HG03159 (cell line): ENCODE measurements at regions not wholly inside any gene's neighbourhood (a gene's known extent, or its start where the extent isn't known, plus 50 kb on each side); places are given as distances from the start of the nearest gene placed in this dataset.
"Not testable (repeated sequence)": the region's sequence is repeated elsewhere in the genome, so short reads cannot be mapped to it uniquely, and the experiment has no call there.

Experiments used
- ATAC-seq: cut with Tn5 transposase; IDR thresholded peaks from one replicate; pipeline ENCODE4 v1.9.1; 2021; ENCODE audit warnings: mild to moderate bottlenecking, moderate library complexity; ENCODE audit not compliant: unreplicated experiment

- no peak for ATAC-seq
These were observed 253.6 kb upstream of the PHF14 start for GRCh38 chr7:10720042-10720441.

GRCh38 chr7:10721289-10721688 lies 252.4 kb upstream of the PHF14 start:
- ATAC-seq, result no peak

GRCh38 chr7:10723832-10724231 lies 249.8 kb upstream of the PHF14 start:
- ATAC-seq, result no peak

- ATAC-seq, result no peak
These were observed 249.2 kb upstream of the PHF14 start for GRCh38 chr7:10724449-10724848.

GRCh38 chr7:10727636-10728035 lies 246.0 kb upstream of the PHF14 start:
- no peak for ATAC-seq

- ATAC-seq, result no peak
These were observed 242.4 kb upstream of the PHF14 start for GRCh38 chr7:10731253-10731773.

GRCh38 chr7:10733747-10734146 lies 239.9 kb upstream of the PHF14 start:
- no peak for ATAC-seq

GRCh38 chr7:10734595-10734994 lies 239.1 kb upstream of the PHF14 start:
- no peak for ATAC-seq

- ATAC-seq, result no peak
These were observed 234.3 kb upstream of the PHF14 start for GRCh38 chr7:10739401-10739800.

GRCh38 chr7:10740805-10741204 lies 232.9 kb upstream of the PHF14 start:
- ATAC-seq, result no peak

GRCh38 chr7:10756981-10757380 lies 216.7 kb upstream of the PHF14 start:
- no peak for ATAC-seq

- no peak for ATAC-seq
These were observed 214.6 kb upstream of the PHF14 start for GRCh38 chr7:10759120-10759519.

- no peak for ATAC-seq
These were observed 205.9 kb upstream of the PHF14 start for GRCh38 chr7:10767771-10768170.

GRCh38 chr7:10770176-10770575 lies 203.5 kb upstream of the PHF14 start:
- ATAC-seq, result no peak

GRCh38 chr7:10773430-10773829 lies 200.2 kb upstream of the PHF14 start:
- ATAC-seq, result no peak

GRCh38 chr7:10779465-10780399 lies 193.9 kb upstream of the PHF14 start:
- no peak for ATAC-seq

GRCh38 chr7:10780400-10780747 lies 193.3 kb upstream of the PHF14 start:
- ATAC-seq, result no peak

GRCh38 chr7:10786976-10787375 lies 186.7 kb upstream of the PHF14 start:
- ATAC-seq, result not testable (repeated sequence)

GRCh38 chr7:10789170-10789569 lies 184.5 kb upstream of the PHF14 start:
- ATAC-seq, result no peak

GRCh38 chr7:10790910-10791309 lies 182.8 kb upstream of the PHF14 start:
- ATAC-seq, result no peak

- ATAC-seq, result no peak
These were observed 179.5 kb upstream of the PHF14 start for GRCh38 chr7:10793995-10794775.

GRCh38 chr7:10797157-10797556 lies 176.5 kb upstream of the PHF14 start:
- ATAC-seq, result no peak
